Mesothelial cell of epicardium (in vitro differentiated cells): ENCODE measurements at regions not wholly inside any gene's neighbourhood (a gene's known extent, or its start where the extent isn't known, plus 50 kb on each side); places are given as distances from the start of the nearest gene placed in this dataset.

ENCODE experiments used
- DNase-seq, 2 experiments: peaks; one replicate each; pipeline ENCODE4 v3.0.0; 2021; ENCODE audit warnings: low spot score in 2 of 2; ENCODE audit not compliant: unreplicated experiment in 2 of 2
- H3K27ac Mint-ChIP-seq: 2 replicates; pipeline ENCODE4 v1.8.0; 2021; ENCODE audit warnings: mixed read lengths
- H3K27me3 Mint-ChIP-seq: 2 replicates; pipeline ENCODE4 v1.8.0; 2021; ENCODE audit warnings: low read depth, mixed read lengths
- H3K36me3 Mint-ChIP-seq: 2 replicates; pipeline ENCODE4 v1.8.0; 2021; ENCODE audit warnings: mixed read lengths
- H3K4me1 Mint-ChIP-seq: 2 replicates; pipeline ENCODE4 v1.8.0; 2021; ENCODE audit warnings: mixed read lengths
- H3K4me3 Mint-ChIP-seq: 2 replicates; pipeline ENCODE4 v1.8.0; 2021; ENCODE audit warnings: mild to moderate bottlenecking, moderate library complexity, mixed read lengths
- H3K9me3 Mint-ChIP-seq: 2 replicates; pipeline ENCODE4 v1.8.0; 2021; ENCODE audit warnings: mixed read lengths
- TF ChIP-seq, protein P1 (sequence below): fragments of 200-600 bp; sonication (generic); IDR thresholded peaks from one replicate; pipeline ENCODE4 v1.5.0; 2021; ENCODE audit warnings: antibody characterized with exemption; ENCODE audit not compliant: unreplicated experiment

DNA sequence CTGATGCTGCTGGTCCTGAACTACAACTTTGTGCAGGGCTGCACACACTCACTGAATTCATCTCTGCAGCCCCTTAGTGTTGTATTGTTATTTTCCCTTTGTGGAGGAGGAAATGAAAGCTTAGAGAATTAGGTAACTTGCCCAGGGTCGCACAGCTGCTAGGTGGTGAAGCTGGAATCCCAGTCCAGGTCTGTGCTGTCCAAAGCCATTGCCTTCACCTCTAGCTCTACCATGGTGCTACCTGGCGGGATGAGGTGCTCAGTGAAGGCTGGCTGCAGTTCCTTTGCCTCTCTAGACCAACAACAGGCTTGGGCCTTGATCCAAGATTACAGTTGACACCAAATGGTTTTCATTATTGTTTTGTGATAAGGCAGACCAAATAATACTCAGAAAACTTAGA, 177.8 kb upstream of the PITX1 start:
- DNase-seq, result peak in 1 of 2 experiments; percentile 30
- H3K4me1 Mint-ChIP-seq, result peaks cover 30% of the 10 kb centered on the region
- no peak overlapping the region for H3K27ac Mint-ChIP-seq
- no peak overlapping the region for H3K4me3 Mint-ChIP-seq
- no peaks in the 10 kb centered on the region for H3K36me3 Mint-ChIP-seq
- peaks cover 8% of the 10 kb centered on the region for H3K27me3 Mint-ChIP-seq
- H3K9me3 Mint-ChIP-seq, result no peaks in the 10 kb centered on the region
- TF ChIP-seq, protein P1, sequence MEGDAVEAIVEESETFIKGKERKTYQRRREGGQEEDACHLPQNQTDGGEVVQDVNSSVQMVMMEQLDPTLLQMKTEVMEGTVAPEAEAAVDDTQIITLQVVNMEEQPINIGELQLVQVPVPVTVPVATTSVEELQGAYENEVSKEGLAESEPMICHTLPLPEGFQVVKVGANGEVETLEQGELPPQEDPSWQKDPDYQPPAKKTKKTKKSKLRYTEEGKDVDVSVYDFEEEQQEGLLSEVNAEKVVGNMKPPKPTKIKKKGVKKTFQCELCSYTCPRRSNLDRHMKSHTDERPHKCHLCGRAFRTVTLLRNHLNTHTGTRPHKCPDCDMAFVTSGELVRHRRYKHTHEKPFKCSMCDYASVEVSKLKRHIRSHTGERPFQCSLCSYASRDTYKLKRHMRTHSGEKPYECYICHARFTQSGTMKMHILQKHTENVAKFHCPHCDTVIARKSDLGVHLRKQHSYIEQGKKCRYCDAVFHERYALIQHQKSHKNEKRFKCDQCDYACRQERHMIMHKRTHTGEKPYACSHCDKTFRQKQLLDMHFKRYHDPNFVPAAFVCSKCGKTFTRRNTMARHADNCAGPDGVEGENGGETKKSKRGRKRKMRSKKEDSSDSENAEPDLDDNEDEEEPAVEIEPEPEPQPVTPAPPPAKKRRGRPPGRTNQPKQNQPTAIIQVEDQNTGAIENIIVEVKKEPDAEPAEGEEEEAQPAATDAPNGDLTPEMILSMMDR, result no peak

DNA sequence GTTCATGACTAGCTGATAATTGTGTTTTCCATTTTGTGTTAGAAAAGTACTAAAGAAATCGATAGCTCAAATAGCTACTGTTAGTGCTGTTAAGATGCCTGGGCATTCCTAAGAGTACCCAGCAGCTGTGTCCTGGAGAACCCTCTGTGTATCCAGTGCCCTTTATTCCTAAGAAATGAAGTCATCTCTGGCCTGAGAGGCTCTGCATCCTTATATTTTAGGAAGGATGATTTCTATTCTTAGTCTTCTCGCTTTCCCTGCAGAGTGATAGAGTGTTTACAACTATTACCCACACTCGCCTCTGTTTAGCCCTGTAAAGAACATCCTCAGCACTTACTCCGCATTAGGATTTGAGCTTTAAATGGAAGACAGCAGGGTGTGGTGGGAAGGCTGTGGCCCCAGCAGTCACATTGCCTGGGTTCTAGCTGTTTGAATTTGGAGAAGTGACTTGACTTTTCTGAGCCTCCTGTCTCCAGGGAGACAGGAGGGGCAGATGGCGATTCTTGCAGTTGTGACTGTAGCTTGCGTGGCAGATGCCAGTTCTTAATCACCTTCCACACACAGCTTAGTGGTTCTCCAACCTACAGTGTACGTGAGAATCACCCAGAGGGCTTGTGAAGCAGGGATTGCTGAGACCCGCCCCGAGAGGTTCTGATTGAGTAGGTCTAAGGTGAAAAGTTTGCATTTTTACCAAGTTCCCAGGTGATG, 177.2 kb upstream of the PITX1 start:
- Mint-ChIP-seq H3K9me3 (no peaks in the 10 kb centered on the region), H3K4me1 (peaks cover 30% of the 10 kb centered on the region), H3K27me3 (peaks cover 8% of the 10 kb centered on the region), H3K4me3 (no peak overlapping the region), H3K27ac (no peak overlapping the region), H3K36me3 (no peaks in the 10 kb centered on the region)
- DNase-seq, result peak in 1 of 2 experiments; percentile 32
- TF ChIP-seq, protein P1, result no peak

GRCh38 chr5:135210286-135211055, 176.4 kb upstream of the PITX1 start:
- H3K9me3 Mint-ChIP-seq, result no peaks in the 10 kb centered on the region
- no peaks in the 10 kb centered on the region for H3K36me3 Mint-ChIP-seq
- H3K27ac Mint-ChIP-seq, result no peak overlapping the region
- H3K4me3 Mint-ChIP-seq, result no peak overlapping the region
- peaks cover under 1% of the 10 kb centered on the region for H3K27me3 Mint-ChIP-seq
- DNase-seq, result no peak
- H3K4me1 Mint-ChIP-seq, result peaks cover 30% of the 10 kb centered on the region
- TF ChIP-seq, protein P1, result no peak

DNA sequence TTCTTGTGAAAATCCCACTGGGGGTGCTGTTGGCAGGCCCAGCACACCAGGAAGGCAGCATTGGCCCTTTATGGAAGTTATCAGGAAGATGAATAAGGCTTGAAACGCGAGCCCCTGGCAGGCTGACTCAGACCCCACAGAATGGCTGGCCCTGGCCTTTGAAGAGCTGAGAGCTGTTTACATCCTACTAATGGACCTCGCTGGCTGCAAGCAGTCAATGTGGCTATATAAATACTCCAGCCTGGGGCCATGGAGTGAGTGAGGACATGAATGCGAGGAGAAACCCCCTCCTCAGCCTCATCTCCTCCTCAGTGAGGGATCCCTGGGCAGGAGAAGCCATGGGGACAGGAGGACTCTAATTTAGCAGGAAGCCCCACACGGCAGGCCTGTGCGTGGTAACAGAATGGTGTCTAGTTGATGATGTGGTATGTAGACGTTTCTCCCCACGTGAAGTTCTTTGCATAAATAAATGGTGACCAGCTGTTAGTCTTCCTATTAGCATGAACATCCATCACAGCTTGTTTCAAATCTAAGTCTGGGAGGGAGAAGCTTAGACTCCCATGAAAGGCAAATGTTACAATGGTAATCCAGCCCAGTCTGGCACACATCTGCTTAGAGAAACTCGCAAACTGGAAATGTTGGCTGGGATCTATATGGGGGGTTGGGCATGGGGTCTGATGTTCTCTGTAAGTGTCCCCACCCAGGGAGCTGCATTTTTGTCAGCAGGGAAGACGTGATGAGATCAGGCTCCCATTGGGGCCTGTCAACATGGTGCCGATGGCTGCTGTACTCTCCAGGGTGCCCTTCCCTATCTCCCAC, 175.1 kb upstream of the PITX1 start:
- Mint-ChIP-seq H3K9me3 (peaks cover 2% of the 10 kb centered on the region), H3K27me3 (no peaks in the 10 kb centered on the region), H3K36me3 (peaks cover under 1% of the 10 kb centered on the region), H3K4me1 (peaks cover 33% of the 10 kb centered on the region), H3K27ac (peak overlapping the region; percentile 44), H3K4me3 (no peak overlapping the region)
- peak in 1 of 2 experiments; percentile 36 for DNase-seq
- TF ChIP-seq, protein P1, result no peak

- Mint-ChIP-seq H3K27ac (peak overlapping the region; percentile 44), H3K27me3 (no peaks in the 10 kb centered on the region), H3K4me1 (peaks cover 33% of the 10 kb centered on the region), H3K36me3 (peaks cover 6% of the 10 kb centered on the region), H3K9me3 (peaks cover 8% of the 10 kb centered on the region), H3K4me3 (no peak overlapping the region)
- TF ChIP-seq, protein P1, result no peak
- DNase-seq, result peak in 1 of 2 experiments; percentile 26
Measured at GRCh38 chr5:135208555-135208902, 174.5 kb upstream of the PITX1 start.
